ENCODE measurements at regions not wholly inside any gene's neighbourhood (a gene's known extent, or its start where the extent isn't known, plus 50 kb on each side); places are given as distances from the start of the nearest gene placed in this dataset.
"Not testable (repeated sequence)": the region's sequence is repeated elsewhere in the genome, so short reads cannot be mapped to it uniquely, and the experiment has no call there.

DNA sequence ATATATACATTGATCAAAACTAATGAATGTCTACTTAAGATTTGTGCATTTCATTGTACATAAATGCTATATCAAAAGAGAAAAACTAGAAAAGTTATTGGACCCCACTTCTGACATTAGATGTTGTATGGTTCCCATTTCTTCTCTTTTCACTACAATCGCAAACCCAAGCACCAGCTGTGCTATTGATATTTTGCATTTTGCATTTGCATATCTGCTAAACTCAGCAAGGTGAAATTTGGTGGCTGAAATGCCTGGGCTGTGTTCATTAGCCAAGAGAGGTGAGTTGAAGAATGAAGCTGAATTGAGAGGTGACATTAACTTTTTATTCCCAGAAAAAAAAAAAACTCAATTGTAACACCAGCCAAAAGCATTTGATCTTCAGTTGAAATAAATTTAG, 232.1 kb upstream of the TENT5A start:
- Mint-ChIP-seq H3K27me3 (no peaks in the 10 kb centered on the region), H3K4me1 (no peaks in the 10 kb centered on the region), H3K36me3 (no peaks in the 10 kb centered on the region), H3K9me3 (peaks cover 7% of the 10 kb centered on the region), H3K4me3 (no peak overlapping the region), H3K27ac (no peak overlapping the region)
- CTCF ChIA-PET = no interaction called here
- DNase-seq = no peak

DNA sequence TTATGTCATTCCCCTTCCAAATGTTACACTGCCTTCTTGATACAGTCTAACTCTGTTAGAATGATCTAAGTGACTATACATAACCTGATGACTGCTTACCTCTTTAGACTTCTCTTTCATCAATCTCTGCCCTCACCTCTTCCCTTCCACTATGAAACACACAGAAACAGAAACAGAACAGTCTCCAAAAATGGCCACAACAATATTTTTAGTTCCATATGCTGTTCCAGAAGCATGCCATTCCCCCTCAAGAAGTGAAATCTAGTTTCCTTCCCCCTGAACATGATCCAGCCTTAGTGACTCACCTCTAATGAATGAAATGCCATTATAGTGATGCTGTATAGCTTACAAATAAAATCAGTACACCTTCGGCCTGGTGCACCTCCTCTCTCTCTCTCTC, 229.3 kb upstream of the TENT5A start:
- DNase-seq = no peak
- Mint-ChIP-seq H3K27ac (no peak overlapping the region), H3K4me3 (no peak overlapping the region), H3K27me3 (no peaks in the 10 kb centered on the region), H3K4me1 (no peaks in the 10 kb centered on the region), H3K9me3 (peaks cover 4% of the 10 kb centered on the region), H3K36me3 (no peaks in the 10 kb centered on the region)
- CTCF ChIA-PET = no interaction called here

DNA sequence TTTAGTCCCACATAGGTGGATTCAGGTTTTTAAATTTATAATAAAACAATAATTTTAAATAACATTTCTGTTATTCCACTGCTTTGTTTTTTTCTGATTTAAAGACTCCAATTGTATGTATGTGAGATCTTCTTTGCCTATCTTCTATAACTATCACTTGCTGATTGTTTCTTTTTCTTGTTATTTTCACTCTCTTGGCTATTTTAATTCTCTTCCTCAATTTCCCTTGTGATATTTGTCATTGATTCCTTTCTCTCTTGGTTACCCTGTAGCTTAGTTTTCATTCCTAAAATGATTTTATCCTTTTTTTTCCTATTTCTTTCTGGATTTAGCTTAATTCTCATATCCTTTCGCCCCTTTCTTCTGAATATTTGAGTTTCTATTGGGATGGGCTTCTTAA, 227.3 kb upstream of the TENT5A start:
- Mint-ChIP-seq H3K36me3 (no peaks in the 10 kb centered on the region), H3K4me1 (no peaks in the 10 kb centered on the region), H3K9me3 (peaks cover 4% of the 10 kb centered on the region), H3K27ac (no peak overlapping the region), H3K27me3 (no peaks in the 10 kb centered on the region), H3K4me3 (no peak overlapping the region)
- CTCF ChIA-PET = no interaction called here
- no peak for DNase-seq

DNA sequence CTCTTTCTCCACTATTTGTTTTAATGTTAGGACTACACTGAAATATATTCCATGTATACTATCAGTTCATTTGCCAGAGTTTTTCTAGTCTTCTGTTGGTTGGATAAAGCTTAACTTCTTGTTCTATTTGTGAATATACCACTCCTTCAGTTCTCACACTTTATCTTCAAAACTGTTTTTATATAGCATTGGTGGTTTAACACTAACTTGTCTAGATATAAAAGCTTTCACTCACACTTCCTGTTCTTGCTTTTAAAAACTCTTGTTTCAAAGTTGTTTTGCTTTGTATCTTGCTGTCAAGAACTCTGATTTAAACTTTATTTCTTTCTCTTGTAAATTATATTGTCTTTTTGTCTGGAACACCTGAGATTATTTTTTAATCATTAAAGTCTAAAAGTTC, 226.8 kb upstream of the TENT5A start:
- no peak overlapping the region for H3K27ac Mint-ChIP-seq

DNA sequence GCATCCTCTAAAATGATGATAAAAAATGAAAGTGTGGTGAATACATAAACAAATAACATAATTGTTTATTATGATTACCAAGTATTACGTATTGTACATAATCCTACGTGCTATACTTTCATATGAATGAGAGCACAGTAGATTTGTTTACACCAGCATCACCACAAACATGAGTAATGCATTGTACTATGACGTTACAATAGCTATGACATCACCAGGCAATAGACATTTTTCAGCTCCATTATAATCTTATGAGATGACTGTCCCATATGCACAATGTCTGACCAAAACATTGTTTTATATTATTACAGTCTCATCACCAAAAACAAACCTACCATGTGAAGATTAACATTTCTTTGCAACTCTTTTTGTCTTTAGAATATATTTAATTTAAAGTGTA, 225.7 kb upstream of the TENT5A start:
- no peaks in the 10 kb centered on the region for H3K4me1 Mint-ChIP-seq

More for the DNA sequence above, 226.8 kb upstream of the TENT5A start:
- H3K36me3 Mint-ChIP-seq = no peaks in the 10 kb centered on the region
- no peak for DNase-seq
- H3K27me3 Mint-ChIP-seq = no peaks in the 10 kb centered on the region
- H3K4me1 Mint-ChIP-seq = no peaks in the 10 kb centered on the region
- CTCF ChIA-PET = no interaction called here
- peaks cover 4% of the 10 kb centered on the region for H3K9me3 Mint-ChIP-seq
- H3K4me3 Mint-ChIP-seq = no peak overlapping the region

DNA sequence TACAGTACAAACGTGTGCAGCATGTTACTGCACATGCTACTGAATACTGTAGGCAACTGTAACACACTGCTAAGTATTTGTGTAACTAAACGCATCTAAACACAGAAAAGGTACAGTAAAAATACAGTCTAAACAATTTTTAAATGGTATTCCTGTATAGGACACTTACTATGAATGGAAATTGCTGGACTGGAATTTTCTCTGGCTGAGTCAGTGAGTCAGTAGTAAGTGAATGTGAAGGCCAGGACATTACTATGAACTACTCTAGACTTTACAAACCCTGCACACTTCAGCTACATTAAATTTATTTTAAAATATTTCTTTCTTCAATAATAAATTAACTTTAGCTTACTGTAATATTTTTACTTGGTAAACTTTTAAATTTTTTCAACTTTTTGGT, 225.0 kb upstream of the TENT5A start:
- no peak overlapping the region for H3K27ac Mint-ChIP-seq
- CTCF ChIA-PET = no interaction called here
- peaks cover 6% of the 10 kb centered on the region for H3K9me3 Mint-ChIP-seq
- H3K36me3 Mint-ChIP-seq = no peaks in the 10 kb centered on the region
- DNase-seq = no peak
- no peaks in the 10 kb centered on the region for H3K4me1 Mint-ChIP-seq
- no peaks in the 10 kb centered on the region for H3K27me3 Mint-ChIP-seq
- no peak overlapping the region for H3K4me3 Mint-ChIP-seq

More for the DNA sequence above, 225.7 kb upstream of the TENT5A start:
- Mint-ChIP-seq H3K36me3 (no peaks in the 10 kb centered on the region), H3K27ac (no peak overlapping the region), H3K4me3 (no peak overlapping the region), H3K9me3 (peaks cover 4% of the 10 kb centered on the region), H3K27me3 (no peaks in the 10 kb centered on the region)
- DNase-seq = no peak
- CTCF ChIA-PET = no interaction called here

DNA sequence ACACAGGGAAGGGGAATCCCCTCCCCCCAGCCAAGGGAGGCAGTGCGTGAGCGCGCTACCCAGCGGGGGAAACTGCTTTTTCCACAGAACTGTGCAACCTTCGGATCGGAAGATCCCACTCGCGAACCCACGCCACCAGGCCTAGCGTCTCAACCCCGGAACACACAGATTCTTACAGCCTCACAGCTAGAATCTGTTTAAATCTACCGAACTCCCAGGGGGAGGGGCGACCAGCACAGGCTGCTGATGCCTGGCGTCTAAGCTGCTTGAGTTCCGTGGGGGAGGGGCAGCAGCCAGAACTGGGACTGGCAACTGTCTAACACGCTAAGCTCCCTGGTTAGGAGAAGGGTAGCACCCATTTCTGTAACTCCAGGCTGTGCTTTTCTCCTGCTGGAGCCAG, 217.3 kb upstream of the TENT5A start:
- DNase-seq = no peak
- Mint-ChIP-seq H3K36me3 (no peaks in the 10 kb centered on the region), H3K4me3 (no peak overlapping the region), H3K27ac (no peak overlapping the region), H3K4me1 (no peaks in the 10 kb centered on the region), H3K9me3 (peaks cover 2% of the 10 kb centered on the region), H3K27me3 (no peaks in the 10 kb centered on the region)
- CTCF ChIA-PET = no interaction called here

DNA sequence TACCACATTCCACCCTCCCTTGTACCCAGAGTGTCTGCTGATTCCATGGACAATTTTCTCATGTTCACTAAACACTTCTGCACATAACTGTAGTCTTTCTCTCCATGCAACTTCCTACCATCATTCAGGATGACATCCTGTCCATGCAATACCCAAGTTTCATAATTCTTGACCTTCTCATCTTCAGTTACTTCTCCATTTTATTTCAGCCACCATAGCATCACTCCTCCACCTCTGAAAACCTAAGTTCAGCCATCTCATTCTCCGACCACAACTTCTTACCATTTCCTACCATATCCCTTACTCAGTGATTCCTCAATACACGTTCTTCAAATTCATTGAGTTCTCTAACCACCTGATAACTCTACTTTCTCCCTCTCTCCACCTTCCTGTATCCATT, 216.5 kb upstream of the TENT5A start:
- CTCF ChIA-PET = no interaction called here
- no peak for DNase-seq
- H3K4me3 Mint-ChIP-seq = no peak overlapping the region
- H3K36me3 Mint-ChIP-seq = no peaks in the 10 kb centered on the region
- H3K4me1 Mint-ChIP-seq = no peaks in the 10 kb centered on the region
- peaks cover 2% of the 10 kb centered on the region for H3K9me3 Mint-ChIP-seq
- H3K27me3 Mint-ChIP-seq = no peaks in the 10 kb centered on the region
- no peak overlapping the region for H3K27ac Mint-ChIP-seq

DNA sequence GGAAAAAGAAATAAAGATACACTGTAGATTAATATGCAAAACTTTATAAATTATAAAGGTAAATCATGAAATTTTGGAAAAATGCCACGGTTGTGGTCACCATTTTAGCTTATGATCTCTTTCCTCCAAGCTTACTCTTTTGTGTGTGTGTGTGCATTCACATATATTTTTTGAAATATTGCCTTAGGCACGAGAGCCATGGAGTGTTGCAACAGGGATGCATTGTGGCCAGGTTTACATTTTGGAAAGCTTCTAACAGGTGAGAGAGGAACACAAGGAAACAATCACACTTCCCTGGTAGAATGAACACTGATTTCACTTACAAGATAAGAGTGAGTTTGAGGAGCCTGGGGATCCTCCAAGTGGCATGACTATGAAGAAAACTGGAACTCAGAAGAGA, 214.5 kb upstream of the TENT5A start:
- Mint-ChIP-seq H3K27ac (no peak overlapping the region), H3K4me3 (no peak overlapping the region), H3K4me1 (no peaks in the 10 kb centered on the region), H3K36me3 (no peaks in the 10 kb centered on the region), H3K9me3 (no peaks in the 10 kb centered on the region), H3K27me3 (no peaks in the 10 kb centered on the region)
- no peak for DNase-seq
- CTCF ChIA-PET = no interaction called here

DNA sequence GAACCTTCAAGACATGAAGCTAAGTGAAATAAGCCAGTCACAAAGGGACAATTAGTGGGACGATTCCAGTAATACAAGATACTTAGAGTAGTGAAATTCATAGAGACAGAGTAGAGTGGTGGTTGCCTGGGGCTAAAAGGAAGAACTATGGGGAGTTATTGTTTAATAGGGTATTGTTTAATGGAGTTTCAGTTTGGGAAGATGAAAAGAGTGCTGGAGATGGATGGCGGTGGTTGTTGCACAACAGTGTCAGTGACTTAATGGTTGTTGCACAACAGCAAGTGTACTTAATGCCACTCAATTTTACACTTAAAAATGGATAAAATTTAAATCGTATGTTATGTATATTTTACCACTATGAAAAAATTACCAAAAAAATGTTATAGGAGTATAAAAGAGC, 209.7 kb upstream of the TENT5A start:
- no peaks in the 10 kb centered on the region for H3K27me3 Mint-ChIP-seq
- H3K4me1 Mint-ChIP-seq = no peaks in the 10 kb centered on the region
- H3K27ac Mint-ChIP-seq = no peak overlapping the region
- no peak overlapping the region for H3K4me3 Mint-ChIP-seq
- DNase-seq = no peak
- H3K9me3 Mint-ChIP-seq = peaks cover 4% of the 10 kb centered on the region
- no peaks in the 10 kb centered on the region for H3K36me3 Mint-ChIP-seq
- CTCF ChIA-PET = no interaction called here

DNA sequence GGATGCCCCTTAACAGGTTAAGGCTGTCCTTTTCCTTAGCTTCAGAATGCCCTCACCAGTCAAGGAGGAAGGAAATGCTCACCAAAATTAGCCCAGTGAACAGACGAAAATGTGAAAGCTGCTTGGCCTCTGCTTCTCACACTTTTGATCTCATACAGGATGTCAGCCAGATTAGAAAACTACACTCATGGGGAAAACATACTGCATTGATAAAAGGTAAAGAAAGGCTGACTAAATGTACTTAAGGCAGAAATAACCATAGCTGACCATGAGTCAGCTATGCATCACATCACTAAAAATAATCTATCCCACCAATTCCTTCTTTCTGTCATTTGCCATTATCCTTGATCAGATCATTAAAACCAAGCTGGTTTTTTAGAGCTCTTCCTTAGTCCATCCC, 198.4 kb upstream of the TENT5A start:
- Mint-ChIP-seq H3K27me3 (no peaks in the 10 kb centered on the region), H3K27ac (no peak overlapping the region), H3K9me3 (no peaks in the 10 kb centered on the region), H3K4me3 (no peak overlapping the region), H3K4me1 (no peaks in the 10 kb centered on the region), H3K36me3 (no peaks in the 10 kb centered on the region)
- CTCF ChIA-PET = no interaction called here
- no peak for DNase-seq

DNA sequence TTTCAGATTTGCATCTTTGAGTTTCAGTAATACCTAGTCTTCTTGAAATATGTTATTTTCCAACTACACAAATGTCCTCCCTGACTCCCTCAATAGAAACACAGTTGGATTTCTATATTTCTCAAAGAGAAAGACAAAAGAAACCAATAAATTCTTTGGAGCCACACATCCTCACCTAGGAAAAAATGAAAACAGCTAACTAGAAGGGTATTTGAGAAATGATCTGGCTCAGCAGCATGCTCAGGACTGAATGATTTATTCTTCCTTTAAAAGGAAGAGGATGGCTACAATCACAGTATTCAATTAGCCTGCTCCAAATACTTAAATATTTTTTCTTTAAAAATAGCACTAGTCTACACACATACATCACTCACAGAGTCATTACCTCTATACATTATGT, 196.4 kb upstream of the TENT5A start:
- Mint-ChIP-seq H3K9me3 (no peaks in the 10 kb centered on the region), H3K4me1 (no peaks in the 10 kb centered on the region), H3K4me3 (no peak overlapping the region), H3K36me3 (no peaks in the 10 kb centered on the region), H3K27ac (no peak overlapping the region), H3K27me3 (no peaks in the 10 kb centered on the region)
- DNase-seq = no peak
- CTCF ChIA-PET = no interaction called here

DNA sequence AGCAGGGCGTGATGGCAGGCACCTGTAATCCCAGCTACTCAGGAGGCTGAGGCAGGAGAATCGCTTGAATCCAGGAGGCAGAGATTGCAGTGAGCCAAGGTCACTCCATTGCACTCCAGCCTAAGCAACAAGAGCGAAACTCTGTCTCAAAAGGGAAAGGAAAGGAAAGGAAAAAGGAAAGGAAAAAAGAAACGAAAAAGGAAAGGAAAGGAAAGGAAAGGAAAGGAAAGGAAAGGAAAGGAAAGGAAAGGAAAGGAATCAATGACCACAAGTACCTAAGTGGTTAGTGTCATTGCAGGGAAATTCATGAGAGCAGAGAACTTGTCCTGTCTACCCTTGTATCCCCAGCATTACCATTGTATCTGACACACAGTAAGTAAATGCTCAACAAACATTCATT, 195.7 kb upstream of the TENT5A start:
- H3K27ac Mint-ChIP-seq, DNase-seq, H3K4me1 Mint-ChIP-seq, H3K9me3 Mint-ChIP-seq, CTCF ChIA-PET, H3K36me3 Mint-ChIP-seq, H3K27me3 Mint-ChIP-seq, H3K4me3 Mint-ChIP-seq: not testable (repeated sequence)

DNA sequence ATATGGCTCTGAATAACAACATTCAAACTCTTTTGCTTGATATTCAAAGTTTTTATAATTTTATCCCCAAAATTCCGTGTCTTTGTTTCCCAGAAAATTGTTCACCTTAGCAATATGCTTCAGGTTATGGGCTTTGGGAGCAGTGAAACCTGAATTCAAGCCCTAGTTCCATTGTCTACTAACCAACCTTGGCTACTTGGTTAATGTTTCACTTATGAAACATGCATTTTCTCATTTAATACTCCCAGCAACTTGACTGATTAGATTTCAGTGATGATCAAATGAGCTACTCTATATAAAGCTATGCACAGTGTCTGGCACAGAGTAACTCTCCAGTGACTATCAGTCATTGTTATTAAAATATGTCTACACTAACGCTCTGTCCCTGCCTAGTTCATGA, 192.2 kb upstream of the TENT5A start:
- CTCF ChIA-PET = no interaction called here

DNA sequence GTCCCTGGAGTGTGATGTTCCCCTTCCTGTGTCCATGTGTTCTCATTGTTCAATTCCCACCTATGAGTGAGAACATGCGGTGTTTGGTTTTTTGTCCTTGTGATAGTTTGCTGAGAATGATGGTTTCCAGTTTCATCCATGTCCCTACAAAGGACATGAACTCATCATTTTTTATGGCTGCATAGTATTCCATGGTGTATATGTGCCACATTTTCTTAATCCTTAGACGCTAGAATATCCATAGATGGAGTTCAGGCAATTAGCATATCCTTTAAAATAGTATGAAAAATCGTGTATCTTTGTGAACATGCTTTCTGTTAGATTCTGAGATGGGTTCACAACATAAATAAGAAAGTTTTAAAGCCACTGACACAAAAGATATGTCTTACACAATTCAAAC, 190.4 kb upstream of the TENT5A start:
- DNase-seq, H3K4me1 Mint-ChIP-seq, H3K27ac Mint-ChIP-seq, H3K9me3 Mint-ChIP-seq, H3K36me3 Mint-ChIP-seq, CTCF ChIA-PET, H3K4me3 Mint-ChIP-seq, H3K27me3 Mint-ChIP-seq: not testable (repeated sequence)

More for the DNA sequence above, 192.2 kb upstream of the TENT5A start:
- Mint-ChIP-seq H3K27me3 (no peaks in the 10 kb centered on the region), H3K4me1 (no peaks in the 10 kb centered on the region), H3K9me3 (no peaks in the 10 kb centered on the region), H3K4me3 (no peak overlapping the region), H3K27ac (no peak overlapping the region), H3K36me3 (no peaks in the 10 kb centered on the region)
- no peak for DNase-seq

DNA sequence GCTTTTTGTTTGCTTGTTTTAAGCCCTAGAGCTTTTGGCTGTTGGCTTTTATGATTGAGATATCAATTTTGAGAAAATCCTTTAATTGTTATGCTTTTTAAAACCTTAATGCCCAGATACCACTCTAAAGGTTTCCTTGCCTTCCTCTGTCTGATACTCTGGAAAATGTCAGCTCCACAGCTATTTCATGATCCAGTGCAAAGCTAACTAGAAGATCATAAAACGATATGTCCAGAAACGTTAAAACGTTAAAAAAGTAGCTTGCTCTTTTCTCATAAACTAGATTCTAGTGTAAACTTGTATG, 189.5 kb upstream of the TENT5A start:
- CTCF ChIA-PET = no interaction called here
- H3K36me3 Mint-ChIP-seq = no peaks in the 10 kb centered on the region
- DNase-seq = no peak
- no peaks in the 10 kb centered on the region for H3K4me1 Mint-ChIP-seq
- no peak overlapping the region for H3K27ac Mint-ChIP-seq
- H3K27me3 Mint-ChIP-seq = no peaks in the 10 kb centered on the region
- no peak overlapping the region for H3K4me3 Mint-ChIP-seq
- no peaks in the 10 kb centered on the region for H3K9me3 Mint-ChIP-seq

All from activated naive CD4-positive, alpha-beta T cell treated with anti-CD3 and anti-CD28 coated beads, Interleukin-2, amount 10 ng/mL, durations not matched to agents 7 days and 5 days (primary cell).